ENCODE measurements at regions not wholly inside any gene's neighbourhood (a gene's known extent, or its start where the extent isn't known, plus 50 kb on each side); places are given as distances from the start of the nearest gene placed in this dataset.

DNA sequence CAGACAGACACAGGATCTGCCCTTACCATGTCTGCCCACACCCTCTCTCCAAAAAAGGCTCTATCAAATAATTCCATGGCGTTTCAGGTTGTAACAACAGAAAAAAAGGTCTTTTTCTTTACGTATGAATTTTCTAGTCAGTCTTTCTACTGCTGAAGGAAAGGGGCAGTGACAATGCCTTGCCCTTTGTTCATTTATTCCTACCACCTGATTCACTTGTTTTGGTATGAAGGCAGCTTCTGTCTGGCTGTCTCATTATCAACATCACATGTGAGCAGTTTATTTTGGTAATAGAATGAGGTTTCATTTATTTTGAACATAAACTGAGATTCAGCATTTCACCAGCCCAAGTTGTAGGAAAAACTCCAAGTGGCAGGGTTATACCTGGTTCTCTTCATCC is 94.3 kb upstream of the KLF7 start:
- BruUV-seq (replicated peaks), result no TSS peak
- intact Hi-C loops (cut with micrococcal nuclease; ENCODE audit: unreplicated experiment), result no loop called here
- CTCF ChIA-PET, result no interaction called here

DNA sequence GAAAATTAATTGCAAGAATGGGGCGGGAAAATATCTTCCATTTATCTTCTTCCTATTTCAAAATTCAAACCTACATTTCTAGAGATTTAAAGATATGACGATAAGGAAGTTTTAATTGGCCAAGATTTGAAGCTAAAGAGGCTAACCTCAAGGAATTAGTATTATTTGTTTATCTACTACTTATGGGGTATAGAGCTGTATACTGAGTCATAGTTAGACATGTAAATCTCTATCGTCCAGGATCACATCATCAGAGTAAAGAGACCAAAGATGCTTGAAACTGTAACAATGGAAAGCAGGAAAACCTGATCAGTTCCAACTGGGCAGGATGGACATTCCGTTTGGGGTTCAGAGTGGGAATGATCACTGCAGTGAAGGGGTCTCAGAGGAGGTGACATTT is 95.2 kb upstream of the KLF7 start:
- no peak overlapping the region for H3K4me3 ChIP-seq (ENCODE audit: low read depth in 2 of 2, low read length in 2 of 2)
- no peaks in the 10 kb centered on the region for H3K9me3 ChIP-seq (ENCODE audit: control insufficient read depth, insufficient read depth, low read depth, low read length)
- DNase-seq (ENCODE audit: low read depth, low spot score) (no peak), ATAC-seq (no peak)
- no peak overlapping the region for H3K27ac ChIP-seq (ENCODE audit: low read length)
- TF ChIP-seq POLR2AphosphoS5 (IDR thresholded peaks at IDR 0.05; ENCODE audit: low read depth, low read length), result no peak
- TF ChIP-seq REST (IDR thresholded peaks at IDR 0.05; ENCODE audit: insufficient read depth in 1 of 2, low read depth in 2 of 2, low read length in 1 of 2), result no peak
- no peak for TF ChIP-seq CTCF (IDR thresholded peaks at IDR 0.05)
- no peak for TF ChIP-seq TCF7L2 (IDR thresholded peaks at IDR 0.05; ENCODE audit: low read depth, low read length)
- TF ChIP-seq SIN3A (IDR thresholded peaks at IDR 0.05; ENCODE audit: borderline replicate concordance, insufficient read depth, low read depth, low read length), result no peak
- intact Hi-C loops (cut with micrococcal nuclease; ENCODE audit: unreplicated experiment), result no loop called here
- ChIA-PET CTCF (no interaction called here), POLR2A (no interaction called here)
- H3K4me1 ChIP-seq (ENCODE audit: control insufficient read depth, insufficient read depth, low read length), result 0 out of 2 replicates have a peak, but pooled peaks cover 7% of the 10 kb centered on the region
- no peaks in the 10 kb centered on the region for H3K27me3 ChIP-seq (ENCODE audit: control insufficient read depth, insufficient read depth, low read length)
- BruUV-seq (replicated peaks), result no TSS peak
- in situ Hi-C loops (cut with HindIII; ENCODE audit: low pct_unique_long_range_greater_than_20kb, low sequenced_read_pairs), result no loop called here
- no peaks in the 10 kb centered on the region for H3K36me3 ChIP-seq (ENCODE audit: control insufficient read depth, insufficient read depth, low read length)

More for the DNA sequence above, 94.3 kb upstream of the KLF7 start:
- ATAC-seq (no peak), DNase-seq (ENCODE audit: low read depth, low spot score) (no peak)
- Histone ChIP-seq H3K27me3 (ENCODE audit: control insufficient read depth, insufficient read depth, low read length) (no peaks in the 10 kb centered on the region), H3K9me3 (ENCODE audit: control insufficient read depth, insufficient read depth, low read depth, low read length) (no peaks in the 10 kb centered on the region), H3K36me3 (ENCODE audit: control insufficient read depth, insufficient read depth, low read length) (no peaks in the 10 kb centered on the region), H3K27ac (ENCODE audit: low read length) (no peak overlapping the region), H3K4me1 (ENCODE audit: control insufficient read depth, insufficient read depth, low read length) (0 out of 2 replicates have a peak, but pooled peaks cover 7% of the 10 kb centered on the region), H3K4me3 (ENCODE audit: low read depth in 2 of 2, low read length in 2 of 2) (no peak overlapping the region)
- POLR2A ChIA-PET, result no interaction called here
- TF ChIP-seq CTCF (IDR thresholded peaks at IDR 0.05) (no peak), REST (IDR thresholded peaks at IDR 0.05; ENCODE audit: insufficient read depth in 1 of 2, low read depth in 2 of 2, low read length in 1 of 2) (no peak), POLR2AphosphoS5 (IDR thresholded peaks at IDR 0.05; ENCODE audit: low read depth, low read length) (no peak), TCF7L2 (IDR thresholded peaks at IDR 0.05; ENCODE audit: low read depth, low read length) (no peak), SIN3A (IDR thresholded peaks at IDR 0.05; ENCODE audit: borderline replicate concordance, insufficient read depth, low read depth, low read length) (no peak)
- in situ Hi-C loops (cut with HindIII; ENCODE audit: low pct_unique_long_range_greater_than_20kb, low sequenced_read_pairs), result no loop called here

All from Panc1 (cell line).